HG02571 (cell line): ENCODE measurements at regions not wholly inside any gene's neighbourhood (a gene's known extent, or its start where the extent isn't known, plus 50 kb on each side); places are given as distances from the start of the nearest gene placed in this dataset.

Experiments
- ATAC-seq: cut with Tn5 transposase; IDR thresholded peaks from one replicate; pipeline ENCODE4 v1.9.1; 2021; ENCODE audit warnings: mild to moderate bottlenecking, moderate library complexity; ENCODE audit not compliant: unreplicated experiment

DNA sequence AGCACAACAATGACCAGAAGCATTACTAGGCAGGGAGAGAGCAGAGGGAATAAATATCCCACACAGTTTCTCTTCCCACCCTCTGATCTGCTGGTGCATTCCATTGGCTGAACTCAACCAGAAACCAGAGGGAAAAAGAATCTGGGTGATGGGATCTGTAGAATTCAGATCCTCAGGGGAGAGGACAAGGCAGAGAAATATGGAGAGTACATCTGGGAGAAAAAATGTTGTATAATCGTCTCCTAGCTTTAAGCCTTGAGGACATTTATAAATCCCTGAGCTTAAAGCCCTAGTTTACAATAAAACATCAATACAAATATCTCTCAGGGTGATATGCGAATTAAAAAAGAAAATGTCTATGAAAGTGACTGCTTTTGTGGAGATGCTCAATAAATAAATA is 368.1 kb upstream of the MAD2L1 start:
- no peak for ATAC-seq

DNA sequence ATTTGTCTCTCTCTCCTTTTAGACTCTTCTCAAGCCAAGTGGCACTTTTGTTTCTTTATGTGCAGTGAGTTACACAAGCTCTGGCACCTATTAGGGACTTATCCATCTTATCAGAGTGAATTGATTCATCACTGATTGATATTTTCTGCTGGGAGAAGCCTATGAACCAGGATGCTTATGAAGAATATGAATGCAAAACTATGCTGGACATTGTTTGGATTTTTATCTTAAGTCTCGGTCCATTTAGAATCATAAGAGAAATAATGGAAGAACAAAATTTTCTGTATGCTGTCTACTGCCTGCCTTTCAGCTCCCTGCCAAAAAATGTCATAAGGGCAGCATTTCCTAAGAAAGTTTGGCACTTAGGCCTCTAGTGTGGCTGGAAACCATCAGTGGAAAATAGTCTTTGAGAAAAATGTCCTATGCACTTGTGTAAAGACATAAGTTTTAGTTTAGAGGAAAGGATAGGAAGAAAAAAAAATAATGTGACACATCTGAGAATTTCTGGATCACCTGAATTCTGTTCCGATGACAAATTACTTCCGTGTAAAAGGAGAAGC is 365.7 kb upstream of the MAD2L1 start:
- ATAC-seq, result no peak

DNA sequence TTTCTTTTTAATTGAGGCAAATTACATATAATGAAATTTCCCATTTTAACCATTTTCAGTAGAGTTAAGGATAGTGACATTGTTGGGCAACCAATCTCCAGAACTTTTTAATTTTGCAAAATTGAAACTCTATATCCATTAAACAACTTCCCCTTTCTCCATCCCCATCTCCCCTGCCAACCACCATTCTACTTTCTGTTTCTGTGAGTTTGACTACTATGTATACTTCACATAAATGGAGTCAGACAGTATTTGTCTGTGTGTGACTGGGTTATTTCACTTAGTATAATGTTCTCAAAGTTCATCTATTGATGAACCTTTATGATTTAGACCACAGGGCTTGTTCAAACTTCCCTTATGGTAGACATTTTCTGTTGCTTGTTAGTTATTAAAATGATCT is 364.5 kb upstream of the MAD2L1 start:
- ATAC-seq, result no peak

DNA sequence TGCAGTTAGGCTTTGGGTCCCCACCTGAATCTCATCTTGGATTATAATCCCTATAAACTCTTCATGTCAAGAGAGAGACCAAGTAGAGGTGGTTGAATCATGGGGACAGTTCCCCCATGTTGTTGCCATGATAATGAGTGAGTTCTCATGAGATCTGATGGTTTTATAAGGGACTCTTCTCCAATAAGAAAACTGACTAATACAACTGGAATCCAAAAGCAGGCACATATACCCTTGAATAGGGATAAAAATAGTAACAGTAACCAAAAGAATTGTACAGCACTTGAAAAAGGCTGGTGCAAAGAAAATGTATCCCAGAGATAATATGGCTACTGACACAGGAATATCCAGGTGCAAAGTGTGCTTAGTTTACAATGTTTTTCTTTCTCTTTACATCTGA is 351.5 kb upstream of the MAD2L1 start:
- ATAC-seq, result no peak

DNA sequence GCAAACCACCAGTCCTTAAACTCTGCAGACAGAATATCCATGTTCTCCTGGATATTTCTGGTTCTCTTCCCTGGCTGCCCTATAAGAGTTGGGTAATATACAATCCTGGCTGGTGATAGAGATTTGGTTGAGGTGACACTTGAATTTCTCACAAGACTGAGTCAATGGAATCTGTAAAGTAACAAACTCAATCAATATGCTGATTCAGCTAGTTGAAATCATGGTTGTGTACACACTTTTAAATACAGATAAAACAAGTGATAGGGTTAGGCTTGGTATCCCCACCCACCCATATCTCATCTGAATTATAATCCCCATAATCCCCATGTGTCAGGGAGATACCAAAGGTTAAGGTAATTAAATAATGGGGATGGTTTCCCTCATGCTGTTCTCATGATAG is 349.2 kb upstream of the MAD2L1 start:
- no peak for ATAC-seq

DNA sequence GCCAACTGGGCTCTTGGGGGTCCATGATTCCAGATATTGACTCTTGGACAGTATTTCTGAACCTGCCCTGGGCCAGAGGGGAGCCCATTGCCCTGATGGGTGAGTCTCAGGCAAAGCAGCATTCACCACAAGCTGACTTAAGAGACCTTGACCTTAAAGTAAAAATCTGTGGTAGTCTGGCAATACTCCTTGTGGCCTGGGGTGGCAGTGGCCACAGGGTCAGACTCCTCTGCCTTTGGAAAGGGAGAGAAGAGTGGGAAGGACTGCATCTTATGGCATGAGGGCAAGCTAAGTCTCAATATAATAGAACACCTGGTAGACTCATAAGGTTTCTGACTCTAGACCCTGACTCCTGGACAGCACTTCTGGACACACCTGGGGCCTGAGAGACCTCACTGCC is 340.3 kb upstream of the MAD2L1 start:
- ATAC-seq, result no peak

DNA sequence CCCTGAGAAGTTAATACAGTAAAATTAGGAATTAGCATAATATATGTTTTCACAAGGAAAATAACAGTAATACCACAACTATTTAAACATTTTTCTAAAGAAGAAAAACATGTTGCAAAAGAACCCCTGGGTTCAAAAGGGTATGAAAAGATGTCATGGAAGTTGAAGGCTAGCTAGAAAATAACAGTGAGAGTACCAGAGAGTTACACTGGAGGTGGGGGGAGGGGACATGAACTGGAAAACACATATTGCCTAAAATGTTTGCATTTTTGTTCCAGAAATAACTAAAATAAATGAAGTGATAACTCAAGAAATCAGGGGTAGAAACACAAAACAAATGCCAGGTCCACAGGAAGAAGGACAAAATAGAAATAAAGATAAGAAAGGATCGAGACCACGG is 336.6 kb upstream of the MAD2L1 start:
- no peak for ATAC-seq

DNA sequence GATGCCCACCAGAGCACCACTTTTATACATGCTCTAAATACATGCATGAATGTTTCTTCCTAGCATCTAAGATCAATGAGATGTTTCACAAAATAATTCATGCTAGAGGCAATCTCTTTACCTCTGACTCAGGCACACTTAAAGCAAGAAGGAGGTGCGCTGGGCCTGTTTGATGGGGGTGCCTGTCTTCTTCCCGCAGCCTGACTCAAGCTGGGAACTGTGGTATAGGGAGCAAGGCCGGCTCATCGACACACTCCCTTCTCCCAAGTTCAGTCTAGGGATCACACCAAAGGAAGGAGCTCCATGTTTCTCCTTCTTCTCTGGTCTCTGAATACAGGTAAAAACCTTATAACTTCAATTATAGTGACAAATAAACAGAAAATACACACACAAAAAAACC is 333.8 kb upstream of the MAD2L1 start:
- no peak for ATAC-seq

DNA sequence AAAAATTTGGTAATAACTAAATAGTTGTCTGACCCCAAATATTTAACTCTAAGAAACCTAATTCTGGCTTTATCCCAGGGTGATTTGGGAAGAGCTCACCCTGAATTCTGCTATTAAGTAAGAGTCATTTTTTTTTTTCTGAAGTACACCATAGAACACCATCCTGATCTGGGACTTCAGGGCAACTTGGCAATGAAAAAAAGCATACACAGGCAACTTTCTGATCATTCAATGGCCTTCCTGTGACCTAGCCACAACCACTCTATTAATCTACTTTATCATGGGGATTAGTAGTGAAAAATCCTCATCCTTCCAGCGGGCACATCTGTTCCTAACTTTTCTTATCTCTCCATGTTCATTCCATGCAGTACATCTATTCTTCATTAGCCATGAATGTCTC is 333.2 kb upstream of the MAD2L1 start:
- ATAC-seq, result no peak

DNA sequence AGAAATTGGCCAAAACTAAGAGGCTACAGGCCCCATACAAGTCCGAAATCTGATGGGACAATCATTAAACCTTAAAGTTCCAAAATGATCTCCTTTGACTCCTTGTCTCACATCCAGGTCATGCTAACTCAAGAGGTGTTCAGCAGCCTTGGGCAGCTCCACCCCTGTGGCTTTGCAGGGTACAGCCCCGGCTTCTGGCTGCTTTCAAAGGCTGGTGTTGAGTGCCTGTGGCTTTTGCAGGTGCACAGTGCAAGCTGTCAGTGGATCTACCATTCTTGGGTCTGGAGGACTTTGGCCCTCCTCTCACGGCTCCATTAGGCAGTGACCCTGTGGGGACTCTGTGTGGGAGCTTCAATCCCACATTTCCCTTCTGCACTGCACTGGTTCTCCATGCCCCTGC is 329.1 kb upstream of the MAD2L1 start:
- no peak for ATAC-seq

DNA sequence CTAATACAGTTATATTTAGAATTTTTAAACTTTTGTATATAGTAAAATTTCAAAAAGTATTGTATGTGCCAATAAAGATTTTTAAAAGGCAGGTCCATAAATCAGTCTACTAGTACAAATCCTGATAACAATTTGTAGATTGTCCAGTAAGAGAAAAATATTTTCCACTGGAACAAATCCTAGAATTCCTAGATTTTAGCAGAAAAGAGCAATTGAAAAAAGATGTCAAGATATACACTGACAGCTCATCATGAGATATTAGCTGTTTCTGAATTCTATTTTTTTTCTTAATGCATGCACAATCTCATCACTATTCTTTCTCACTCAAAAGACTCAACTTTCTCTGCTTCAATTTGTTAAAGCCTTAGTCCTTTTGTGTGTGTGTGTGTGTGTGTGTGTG is 289.2 kb upstream of the MAD2L1 start:
- no peak for ATAC-seq

DNA sequence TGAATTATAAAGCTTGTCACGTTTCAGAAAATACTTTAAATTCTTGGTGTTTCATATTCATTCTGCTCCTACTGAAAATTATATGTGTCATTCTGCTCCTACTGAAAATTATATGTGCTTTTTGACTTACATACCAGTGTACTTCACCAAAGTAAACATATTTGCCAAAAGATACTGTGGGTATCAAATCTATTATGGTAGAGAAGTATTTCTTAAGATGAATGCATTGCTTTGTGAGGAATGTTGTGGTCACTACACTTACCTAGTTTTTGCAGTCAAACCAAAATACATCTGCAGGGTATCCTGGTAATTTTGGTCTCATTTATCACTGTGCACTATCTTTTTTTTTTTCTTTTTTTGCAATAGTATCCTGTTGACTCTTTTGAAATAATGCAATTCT is 287.7 kb upstream of the MAD2L1 start:
- no peak for ATAC-seq

DNA sequence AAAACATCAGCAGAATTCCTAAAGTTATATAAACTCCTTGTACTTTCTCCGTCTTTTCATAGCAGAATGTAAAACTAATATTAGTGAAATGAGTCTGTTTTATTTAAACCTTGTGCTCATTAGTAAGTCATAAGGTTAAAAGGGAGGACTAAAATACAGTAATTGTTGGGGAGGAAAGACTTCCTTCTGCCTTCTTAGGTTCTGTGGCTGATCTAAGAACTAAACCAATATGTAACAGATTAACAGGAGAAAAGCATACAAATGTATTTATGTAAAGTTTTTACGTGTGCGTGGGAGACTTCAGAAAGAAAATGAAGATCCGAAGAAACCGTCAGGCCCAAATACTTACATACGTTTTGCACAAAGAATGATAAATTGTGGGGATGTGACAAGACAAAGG is 286.6 kb upstream of the MAD2L1 start:
- ATAC-seq, result no peak

DNA sequence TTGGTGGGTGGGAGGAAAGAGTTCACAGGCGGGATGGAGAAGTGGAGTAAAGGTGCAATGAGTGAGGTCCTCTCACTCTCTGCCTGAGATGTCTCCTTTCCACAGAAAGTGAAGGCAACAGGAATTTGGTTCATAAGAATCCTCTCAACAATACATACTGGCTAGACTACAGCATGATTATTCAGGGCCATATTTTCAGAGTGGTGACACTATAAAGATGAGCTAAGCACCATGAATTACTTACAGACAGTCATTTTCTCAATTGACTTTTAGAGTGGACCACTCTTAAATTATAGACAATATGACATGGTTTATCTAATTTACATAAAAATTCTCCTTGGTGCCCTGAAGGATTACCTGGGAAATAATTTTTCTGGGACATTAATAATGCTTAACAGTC is 286.1 kb upstream of the MAD2L1 start:
- no peak for ATAC-seq

DNA sequence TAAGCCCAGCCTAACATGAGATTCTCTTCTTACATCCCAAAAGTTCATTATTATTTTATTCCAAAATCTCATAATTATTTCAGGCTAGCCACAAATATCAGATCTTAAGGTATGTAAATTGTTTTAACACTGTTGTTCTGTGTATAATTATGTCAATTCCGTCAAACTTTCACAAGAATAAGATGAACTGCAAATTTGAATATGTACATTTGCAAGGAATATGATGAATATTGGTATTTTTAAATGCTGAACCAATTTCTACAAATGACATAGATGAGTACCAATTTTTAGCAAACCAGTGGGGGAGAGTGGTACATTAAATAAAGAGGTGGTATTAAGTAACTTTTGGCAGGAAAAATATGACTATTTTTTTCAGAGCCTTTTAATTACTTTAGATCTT is 282.3 kb upstream of the MAD2L1 start:
- ATAC-seq, result no peak

DNA sequence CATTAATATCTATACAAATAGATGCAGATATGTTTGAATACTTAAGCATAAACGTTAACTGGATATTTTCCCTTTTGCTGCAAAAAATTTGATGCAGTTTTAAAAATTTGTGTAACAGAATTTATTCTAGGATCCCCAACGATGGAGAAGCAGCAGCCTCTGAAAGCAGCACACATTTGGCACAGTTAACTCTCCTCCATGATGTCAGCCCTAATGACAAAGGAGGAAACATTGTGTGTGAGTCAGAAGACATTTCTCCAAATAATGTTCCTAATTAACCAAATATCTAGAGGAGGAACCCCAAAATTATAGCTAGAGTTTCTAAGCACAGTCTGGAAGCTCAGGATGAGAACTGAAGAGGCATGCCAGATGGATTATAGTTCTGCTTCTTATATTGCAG is 281.9 kb upstream of the MAD2L1 start:
- no peak for ATAC-seq

DNA sequence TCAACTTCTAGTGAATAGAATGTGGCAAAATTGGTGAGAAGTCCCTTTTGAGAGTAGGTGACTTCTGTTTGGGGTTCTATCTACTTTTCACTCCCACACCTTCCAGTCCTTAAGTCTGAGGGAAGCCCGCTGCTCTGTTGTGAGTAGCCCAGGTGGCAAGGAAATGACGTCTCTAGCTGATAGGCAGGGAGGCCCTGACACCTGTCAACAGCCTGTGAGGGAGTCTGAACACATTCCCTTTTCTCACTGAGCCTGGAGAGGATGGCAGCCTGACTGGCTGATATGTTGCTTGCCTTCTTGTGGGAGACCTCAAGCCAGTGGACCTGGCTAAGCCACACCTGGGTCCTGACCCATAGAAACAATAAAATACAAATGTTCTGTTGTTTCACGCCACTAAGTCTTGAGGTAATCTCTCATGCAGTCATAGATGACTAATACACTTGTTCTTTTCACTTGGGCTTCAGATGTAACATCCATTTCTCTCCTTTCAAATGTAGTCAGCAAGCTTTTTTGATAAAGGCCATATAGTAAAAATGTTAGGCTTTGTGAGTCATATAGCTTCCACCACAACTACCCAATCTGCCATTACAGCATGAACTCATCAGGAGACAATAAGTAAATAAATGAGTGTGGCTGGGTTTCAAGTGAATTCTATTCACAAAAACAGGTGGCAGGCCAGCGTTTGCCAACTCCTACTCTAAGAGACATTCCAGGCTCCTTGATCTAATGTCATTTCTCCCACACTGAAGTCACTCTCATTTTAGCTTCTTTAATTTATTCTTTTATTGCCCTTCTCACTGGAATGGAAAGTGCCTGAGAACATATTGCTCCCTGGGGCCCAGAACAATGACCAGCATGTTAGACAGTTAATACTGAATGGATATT is 265.1 kb upstream of the MAD2L1 start:
- no peak for ATAC-seq

DNA sequence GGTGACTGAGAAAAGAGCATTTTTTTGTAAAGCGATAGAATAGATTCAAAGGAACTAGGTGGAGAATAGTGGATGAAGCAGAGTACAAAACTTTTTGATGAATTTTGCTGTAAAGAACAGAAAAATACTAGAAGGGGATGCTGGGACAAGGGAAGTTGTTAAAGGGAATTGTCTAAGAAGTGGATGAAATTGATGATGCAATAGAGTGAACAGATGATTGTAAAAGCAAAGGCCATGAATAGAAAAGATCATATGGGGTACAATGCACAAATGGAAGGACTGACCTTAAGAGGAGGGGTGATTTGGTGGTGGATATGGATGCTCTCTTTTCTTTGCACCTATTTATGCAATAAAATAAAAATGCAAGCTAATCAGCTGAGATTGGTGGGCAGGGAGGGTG is 262.7 kb upstream of the MAD2L1 start:
- no peak for ATAC-seq

DNA sequence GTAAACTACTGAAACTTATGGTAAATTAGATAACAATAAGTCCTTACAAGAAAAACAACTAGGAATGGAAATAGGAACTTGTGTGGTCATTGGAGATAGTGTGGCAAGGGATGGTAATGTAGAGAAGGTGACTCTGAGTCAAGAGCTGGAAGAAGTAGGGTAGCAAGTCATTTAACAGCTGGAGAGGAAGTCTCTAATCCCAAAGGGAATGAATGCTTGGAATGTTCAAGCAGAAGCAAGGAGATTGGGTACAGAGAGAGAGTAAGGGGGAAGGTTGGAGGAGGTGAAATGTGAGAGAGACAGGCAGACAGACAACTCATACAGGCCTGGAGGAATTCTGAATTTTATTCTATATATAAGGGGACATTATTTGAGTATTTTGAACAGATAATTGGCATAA is 260.6 kb upstream of the MAD2L1 start:
- ATAC-seq, result no peak

DNA sequence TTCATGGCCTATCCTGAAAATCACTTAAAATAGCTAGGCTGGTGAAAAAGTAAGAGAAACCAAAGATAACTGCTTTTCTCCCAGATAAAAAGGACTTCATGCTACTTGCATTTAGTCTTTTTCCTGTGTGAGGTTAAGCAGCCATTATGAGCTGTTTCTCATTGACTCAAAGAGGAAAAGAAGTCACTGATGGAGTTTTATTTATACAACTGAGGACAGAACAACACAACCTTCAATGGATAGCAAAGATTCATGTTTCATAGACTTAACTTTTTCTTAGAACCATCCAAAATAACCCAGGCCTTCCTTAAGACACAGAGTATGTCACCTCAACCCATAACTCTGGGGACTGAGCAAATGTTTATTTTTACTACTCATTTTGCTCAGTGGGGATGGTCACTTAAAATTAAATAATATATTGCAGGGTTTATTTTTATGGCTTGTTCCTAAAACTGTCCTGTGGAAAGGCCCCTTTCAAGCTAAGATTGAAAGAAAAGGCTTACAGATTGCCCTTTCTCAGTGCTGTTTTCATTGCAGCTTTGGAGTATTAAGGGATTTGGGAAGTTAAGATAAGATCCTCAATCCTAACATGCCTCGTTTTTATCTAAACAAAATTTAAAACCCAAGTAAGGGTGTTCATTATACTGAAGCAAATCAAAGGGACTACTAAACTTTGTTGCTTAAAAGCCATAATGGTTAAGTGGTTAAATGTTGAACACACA is 252.6 kb upstream of the MAD2L1 start:
- no peak for ATAC-seq

DNA sequence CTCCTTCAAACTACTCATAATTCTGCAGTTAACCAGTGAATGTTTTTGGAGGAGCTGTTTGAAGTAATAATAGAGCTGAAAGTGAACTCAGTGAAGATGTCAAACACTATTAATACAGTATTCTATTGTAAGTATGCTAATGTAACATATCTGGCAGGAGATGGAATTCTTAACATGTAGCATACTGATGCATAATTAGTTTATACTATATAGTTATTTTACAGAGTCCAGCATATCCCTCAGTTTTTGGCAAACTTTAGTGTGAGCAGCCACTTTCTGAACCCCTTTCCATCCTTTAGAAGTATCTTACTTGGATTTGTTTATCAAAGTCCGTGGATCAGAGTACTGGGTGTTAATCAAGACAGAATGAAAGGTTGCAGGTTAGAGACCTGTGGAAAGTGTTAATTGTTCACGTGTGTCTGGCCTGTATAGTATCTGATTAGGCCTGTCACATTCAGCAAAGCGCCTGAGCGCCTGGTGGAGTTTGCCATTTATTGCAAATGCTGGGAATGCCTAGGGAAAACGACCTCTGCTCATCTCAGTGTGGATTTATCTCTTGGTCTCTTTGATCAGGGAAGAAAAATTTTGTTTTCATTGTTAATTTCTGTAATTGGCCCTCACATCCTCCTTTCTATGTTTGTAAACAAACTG is 251.7 kb upstream of the MAD2L1 start:
- no peak for ATAC-seq

DNA sequence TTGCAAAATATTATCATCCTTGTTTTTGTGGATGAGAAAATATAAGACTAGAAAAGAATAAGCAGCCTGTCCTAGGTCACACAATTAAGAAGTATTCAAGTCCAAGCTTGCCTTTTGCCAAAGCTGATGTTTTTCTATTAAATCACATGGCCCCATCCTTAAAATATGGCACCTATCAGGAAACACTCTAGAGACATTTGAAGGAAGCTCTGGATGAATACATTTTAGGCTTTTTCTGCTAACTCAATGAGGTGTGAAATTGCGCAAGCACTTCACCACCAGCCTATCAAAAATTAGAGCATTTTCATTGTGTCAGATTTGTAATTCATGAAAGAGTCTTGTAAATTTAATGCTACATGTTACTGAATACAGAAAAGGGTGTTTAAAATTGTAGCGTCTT is 251.1 kb upstream of the MAD2L1 start:
- no peak for ATAC-seq
